ENCODE measurements at regions not wholly inside any gene's neighbourhood (a gene's known extent, or its start where the extent isn't known, plus 50 kb on each side); places are given as distances from the start of the nearest gene placed in this dataset.

GRCh38 chr6:137738931-137739504 is 128.0 kb upstream of the TNFAIP3 start:
- no peak for TF ChIP-seq CTCF (conservative IDR thresholded peaks at IDR 0.05; ENCODE audit: low read depth, low read length)
- peak; percentile 38 for DNase-seq (ENCODE audit: low read depth)
- H3K4me3 ChIP-seq (ENCODE audit: low read depth, low read length) = no peak overlapping the region

GRCh38 chr6:137739544-137739943 is 127.5 kb upstream of the TNFAIP3 start:
- no peak overlapping the region for H3K4me3 ChIP-seq (ENCODE audit: low read depth, low read length)
- no peak for DNase-seq (ENCODE audit: low read depth)
- no peak for TF ChIP-seq CTCF (conservative IDR thresholded peaks at IDR 0.05; ENCODE audit: low read depth, low read length)

- DNase-seq (ENCODE audit: low read depth) = no peak
- no peak overlapping the region for H3K4me3 ChIP-seq (ENCODE audit: low read depth, low read length)
- no peak for TF ChIP-seq CTCF (conservative IDR thresholded peaks at IDR 0.05; ENCODE audit: low read depth, low read length)
Observed at GRCh38 chr6:137740091-137740755, 126.8 kb upstream of the TNFAIP3 start.

GRCh38 chr6:137740967-137741761 is 125.9 kb upstream of the TNFAIP3 start:
- DNase-seq (ENCODE audit: low read depth) = no peak
- TF ChIP-seq CTCF (conservative IDR thresholded peaks at IDR 0.05; ENCODE audit: low read depth, low read length) = peak; percentile 8
- no peak overlapping the region for H3K4me3 ChIP-seq (ENCODE audit: low read depth, low read length)

GRCh38 chr6:137743493-137743892 is 123.6 kb upstream of the TNFAIP3 start:
- H3K4me3 ChIP-seq (ENCODE audit: low read depth, low read length) = no peak overlapping the region
- TF ChIP-seq CTCF (conservative IDR thresholded peaks at IDR 0.05; ENCODE audit: low read depth, low read length) = no peak
- DNase-seq (ENCODE audit: low read depth) = no peak

GRCh38 chr6:137744877-137745276 is 122.2 kb upstream of the TNFAIP3 start:
- TF ChIP-seq CTCF (conservative IDR thresholded peaks at IDR 0.05; ENCODE audit: low read depth, low read length) = no peak
- DNase-seq (ENCODE audit: low read depth) = no peak
- H3K4me3 ChIP-seq (ENCODE audit: low read depth, low read length) = no peak overlapping the region
